GM19043 (cell line): ENCODE measurements at regions not wholly inside any gene's neighbourhood (a gene's known extent, or its start where the extent isn't known, plus 50 kb on each side); places are given as distances from the start of the nearest gene placed in this dataset.

Source experiments
- ATAC-seq: cut with Tn5 transposase; IDR thresholded peaks from one replicate; pipeline ENCODE4 v1.9.1; 2021; ENCODE audit warnings: low read depth; ENCODE audit not compliant: unreplicated experiment

DNA sequence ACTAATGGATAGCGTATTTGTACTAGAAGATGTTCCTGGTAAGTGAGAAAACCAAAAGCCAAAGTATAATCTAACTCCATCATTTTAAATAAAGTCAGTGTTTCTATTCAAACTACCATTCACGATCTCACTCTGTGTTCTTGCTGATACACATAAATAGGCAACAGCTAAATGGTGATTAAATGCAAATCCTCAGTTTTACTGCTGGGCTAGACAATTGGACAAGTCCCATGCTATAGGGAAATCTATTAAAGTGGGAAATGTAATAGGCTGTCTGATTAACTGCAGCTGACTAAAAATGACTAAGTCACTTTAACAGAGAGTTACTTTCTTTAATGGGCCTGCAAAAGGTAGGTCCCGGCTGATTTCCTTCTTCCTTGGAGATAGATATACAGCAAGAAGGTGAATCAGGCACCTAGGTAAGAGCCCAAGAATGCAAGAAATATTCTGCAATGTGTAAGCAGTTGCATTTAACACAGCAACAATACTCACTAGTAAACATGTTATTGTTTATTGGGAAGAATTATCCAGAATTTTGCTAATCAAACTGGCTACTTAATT, 298.4 kb downstream of the SLITRK6 start:
- no peak for ATAC-seq

DNA sequence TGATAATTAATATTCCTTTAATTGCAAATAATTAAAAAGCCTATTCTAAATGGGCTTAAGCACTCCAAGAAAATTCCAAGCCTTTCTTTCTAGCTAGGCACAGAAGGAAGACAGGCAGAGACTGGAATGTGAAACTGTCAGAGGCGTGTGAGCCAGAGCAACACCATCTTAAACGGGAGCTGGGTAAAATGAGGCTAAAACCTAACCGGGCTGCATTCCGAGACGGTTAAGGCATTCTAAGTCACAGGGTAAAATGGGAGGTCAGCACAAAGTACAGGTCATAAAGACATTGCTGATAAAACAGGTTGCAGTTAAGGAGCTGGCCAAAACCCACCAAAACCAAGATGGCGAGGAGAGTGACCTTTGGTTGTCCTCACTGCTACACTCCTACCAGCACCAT, 300.4 kb downstream of the SLITRK6 start:
- ATAC-seq = no peak

DNA sequence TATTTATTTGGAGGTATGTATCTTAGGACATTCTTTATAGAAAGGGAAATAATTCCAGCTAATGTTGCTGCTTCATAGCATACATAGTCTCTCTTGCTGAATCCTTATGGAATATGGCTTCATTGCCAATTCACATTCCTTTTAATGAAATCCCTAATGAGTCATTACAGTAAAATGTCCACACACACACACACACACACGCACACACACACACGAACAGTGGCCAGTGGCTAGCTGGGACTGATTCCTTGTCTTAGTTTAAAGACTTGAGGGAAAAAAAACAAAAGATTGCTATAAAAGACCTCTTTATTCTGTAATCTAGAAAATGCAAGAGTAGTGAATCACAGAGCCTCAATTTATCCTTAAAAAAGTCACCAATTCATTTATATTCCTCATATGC, 301.6 kb downstream of the SLITRK6 start:
- ATAC-seq = no peak

DNA sequence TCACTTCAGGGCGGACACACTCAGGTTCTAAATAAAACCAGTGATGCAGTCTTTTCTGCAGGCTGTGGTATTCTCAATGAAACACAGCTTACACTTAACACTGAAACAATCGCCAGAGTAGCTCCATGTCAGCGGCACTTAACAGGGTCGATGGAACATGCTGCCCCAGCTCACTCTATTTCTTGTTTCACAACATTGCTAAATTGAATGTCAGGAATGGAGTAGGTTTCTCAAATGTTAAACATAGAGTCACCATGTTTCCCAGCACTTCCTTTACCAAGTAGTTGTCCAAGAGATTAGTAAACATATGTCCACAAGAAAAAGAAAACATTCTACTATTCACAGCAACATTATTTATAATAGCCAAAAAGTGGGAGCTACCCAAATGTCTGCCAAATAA, 306.9 kb downstream of the SLITRK6 start:
- ATAC-seq = no peak

DNA sequence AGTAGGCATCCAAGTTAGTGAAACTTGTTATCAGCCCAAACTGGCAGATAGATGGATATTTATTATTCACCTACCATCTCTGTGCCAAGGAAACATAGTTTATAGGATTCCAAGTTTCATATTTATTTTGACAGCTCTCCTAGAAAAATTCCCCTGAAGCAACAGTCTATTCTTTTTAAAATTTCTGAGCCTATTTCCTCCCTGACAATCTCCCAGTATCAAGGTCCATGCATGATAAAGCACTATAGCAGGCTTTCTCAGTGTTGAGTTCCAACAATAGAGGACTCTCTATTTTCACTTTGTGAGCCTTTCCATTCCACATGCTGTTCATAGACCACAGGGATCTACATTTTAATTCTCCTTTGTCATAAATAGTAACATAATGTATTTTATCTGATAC, 312.6 kb downstream of the SLITRK6 start:
- no peak for ATAC-seq

DNA sequence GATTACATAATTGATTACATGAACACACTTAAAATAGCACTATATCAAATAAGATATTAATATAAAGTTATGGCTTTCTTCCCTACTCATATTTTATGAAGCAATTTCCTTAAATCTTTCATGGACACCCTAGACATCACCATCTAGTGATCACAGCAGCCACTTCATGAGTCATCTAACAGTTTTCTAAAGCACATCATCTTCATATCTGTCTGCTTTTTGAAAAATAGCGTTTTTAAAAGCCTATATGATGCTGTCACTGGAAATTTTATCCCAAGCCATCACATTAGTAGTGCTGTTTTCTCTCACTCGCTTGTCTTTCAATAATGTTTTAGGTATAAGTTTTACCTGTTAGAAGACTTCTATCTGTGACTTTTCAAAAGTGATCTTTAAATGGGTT, 326.1 kb downstream of the SLITRK6 start:
- ATAC-seq = no peak

DNA sequence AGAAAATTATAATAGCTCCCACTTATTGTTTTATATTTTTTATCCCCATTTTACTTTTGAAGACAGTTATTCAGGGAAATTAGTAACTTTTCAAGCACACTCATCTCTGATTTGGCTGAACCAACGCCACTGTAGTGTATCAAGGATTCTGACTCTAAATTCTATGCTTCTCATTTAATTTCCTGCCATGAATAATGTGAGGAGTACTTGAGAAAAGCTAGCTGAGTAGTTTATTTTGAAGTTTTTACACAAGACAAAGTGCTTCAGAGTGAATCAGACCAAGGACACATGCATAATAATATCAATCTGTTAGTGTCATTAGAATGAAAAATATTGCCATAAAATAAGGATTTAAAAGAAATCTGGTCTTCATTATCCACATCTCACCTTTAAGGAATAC, 329.9 kb downstream of the SLITRK6 start:
- no peak for ATAC-seq

DNA sequence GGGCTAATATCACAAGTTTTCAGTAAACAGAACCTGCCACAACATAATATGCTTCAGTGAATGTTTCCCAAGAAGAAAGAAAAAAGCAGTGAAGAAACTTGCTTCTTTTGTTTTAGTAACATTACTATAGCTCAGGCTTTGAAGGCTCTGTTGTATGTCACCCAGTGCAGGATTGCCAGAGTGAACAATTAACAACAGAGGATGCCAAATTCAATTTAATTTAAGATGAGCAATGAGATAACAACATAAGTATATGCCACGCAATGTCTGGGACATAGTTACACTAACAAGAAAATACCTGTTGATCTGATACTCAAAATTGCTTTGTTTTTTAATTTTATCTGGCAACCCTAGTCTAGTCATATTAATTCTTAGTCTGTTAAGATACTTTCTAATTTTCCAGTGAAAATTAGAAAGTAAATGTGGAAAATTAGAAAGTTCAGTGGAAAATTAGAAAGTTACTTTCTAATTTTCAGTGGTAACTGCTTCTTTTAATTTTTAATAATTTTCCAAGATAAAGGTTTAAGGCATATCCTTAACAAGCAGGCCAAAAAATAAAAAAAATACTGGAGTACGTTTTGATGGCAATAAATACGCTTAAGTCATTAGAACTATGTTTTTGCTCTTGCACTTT, 336.3 kb downstream of the SLITRK6 start:
- ATAC-seq = no peak

DNA sequence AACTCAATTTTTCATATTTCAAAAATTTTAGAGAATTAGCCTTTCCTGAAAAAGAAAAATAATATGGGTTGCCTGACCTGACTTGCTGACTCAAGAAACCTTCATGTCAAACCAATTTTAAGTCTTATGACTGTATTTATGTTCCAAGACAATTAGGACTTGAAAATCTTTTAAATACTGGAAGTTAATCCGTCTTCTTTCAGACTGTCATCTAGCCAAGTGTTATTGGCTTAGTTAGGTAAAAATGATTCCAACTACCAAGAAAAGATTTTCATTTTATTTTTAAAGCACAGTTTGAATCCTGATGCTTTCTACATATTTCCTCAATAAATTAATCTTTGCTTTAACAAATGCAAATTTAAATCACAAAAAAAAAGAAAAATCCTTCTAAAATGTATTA, 337.6 kb downstream of the SLITRK6 start:
- no peak for ATAC-seq

DNA sequence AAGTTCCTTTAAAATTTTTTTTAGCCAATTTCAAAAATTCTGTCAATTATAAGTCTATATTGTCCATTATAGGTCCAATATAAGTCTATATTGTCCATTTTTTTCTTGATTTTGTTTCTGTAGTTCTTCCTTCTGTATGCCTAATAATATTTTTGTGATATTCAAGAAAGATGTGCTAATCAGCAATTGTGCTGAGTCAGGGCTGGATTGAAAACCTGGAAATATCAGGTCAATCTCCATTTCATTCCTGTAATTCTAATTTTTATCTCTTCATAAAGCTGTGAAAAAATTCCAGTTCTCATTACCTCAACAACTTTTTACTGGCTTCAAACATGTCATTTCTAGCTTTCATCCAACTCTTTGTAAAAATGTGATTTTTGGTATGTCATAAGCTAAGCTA, 353.7 kb downstream of the SLITRK6 start:
- no peak for ATAC-seq

DNA sequence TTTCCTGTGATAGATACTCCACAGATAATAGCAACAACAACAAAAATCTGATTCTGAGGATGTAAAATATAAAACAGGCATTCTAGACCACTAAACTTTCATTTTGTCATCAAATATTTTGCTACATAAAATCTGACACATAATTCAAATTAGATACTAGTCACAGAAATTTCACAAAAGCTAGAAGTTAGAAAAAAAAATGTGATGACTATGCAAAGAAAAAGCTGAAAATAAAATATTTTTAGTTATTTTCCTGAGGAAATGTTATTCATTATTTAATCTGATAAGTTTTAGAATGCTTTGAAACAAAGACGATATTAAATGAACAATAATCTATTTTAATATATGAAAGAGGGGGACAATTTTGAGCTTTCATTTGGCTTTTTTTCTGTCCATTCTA, 357.2 kb downstream of the SLITRK6 start:
- no peak for ATAC-seq

DNA sequence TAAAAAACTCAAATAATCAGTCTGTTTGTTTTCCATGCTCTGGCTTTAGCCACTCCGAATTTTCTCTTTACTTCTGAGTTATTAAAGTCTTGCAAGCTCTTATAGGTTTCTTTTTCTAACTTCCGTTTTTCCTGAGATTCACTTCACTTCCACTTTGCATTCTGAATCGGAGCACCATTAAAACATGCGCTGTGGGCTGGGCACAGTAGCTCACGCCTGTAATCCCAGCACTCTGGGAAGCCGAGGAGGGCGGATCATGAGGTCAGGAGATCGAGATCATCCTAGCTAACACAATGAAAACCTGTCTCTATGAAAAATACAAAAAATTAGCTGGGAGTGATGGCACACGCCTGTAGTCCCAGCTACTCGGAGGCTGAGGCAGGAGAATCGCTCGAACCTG, 357.9 kb downstream of the SLITRK6 start:
- ATAC-seq = no peak

DNA sequence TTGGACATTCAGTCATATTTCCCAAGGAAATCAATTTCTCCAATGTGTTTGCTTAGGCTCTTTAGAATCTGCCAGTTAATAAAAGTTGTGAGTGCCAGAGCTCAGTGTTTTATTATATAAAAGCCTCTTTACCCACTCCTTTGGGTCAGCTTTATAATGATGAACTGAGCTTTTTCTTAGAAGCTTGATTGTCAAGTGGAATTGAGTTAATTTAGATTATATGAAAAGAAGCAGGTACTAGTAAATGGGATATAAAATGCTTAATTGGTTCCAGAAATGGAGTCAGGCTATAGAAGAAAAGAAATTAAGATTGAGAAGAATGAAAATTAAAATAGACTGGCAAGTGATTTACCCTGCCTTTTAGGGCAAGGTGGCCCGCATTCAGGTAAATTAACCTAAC, 363.2 kb downstream of the SLITRK6 start:
- no peak for ATAC-seq

DNA sequence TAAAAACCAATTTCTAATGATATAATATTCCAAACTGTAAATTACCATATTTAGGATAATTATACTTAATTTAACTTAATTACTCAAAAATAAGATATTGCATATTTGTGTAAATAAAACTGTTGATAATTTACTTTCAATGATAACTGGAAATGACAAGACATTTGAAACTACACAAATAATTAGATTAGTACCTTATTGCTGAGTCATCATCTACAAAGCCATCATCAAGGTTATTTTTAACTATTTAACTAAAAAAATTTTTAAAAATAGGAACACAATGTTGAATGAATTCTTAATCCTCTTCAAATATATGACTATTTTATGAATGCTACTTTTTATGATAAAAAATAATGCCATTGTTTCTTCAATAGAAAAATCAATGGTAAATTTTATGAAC, 364.3 kb downstream of the SLITRK6 start:
- no peak for ATAC-seq

DNA sequence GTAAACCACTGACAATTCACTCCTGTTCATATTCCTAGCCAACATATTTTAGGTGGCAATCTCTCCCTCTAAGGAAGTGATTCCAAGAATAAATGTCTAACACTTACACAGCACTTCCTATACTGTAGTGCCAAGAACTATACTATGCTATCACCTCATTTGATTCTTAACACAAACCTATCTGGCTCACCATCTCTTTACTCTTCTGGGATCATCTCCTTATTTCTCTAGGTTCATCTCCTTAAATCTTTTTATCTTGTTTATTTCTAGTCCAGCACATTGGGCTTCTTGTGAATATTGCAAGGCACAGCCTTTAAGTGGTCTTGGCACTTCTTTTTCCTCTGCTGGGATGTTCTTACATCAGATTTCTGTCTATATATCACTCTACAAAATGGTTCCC, 366.3 kb downstream of the SLITRK6 start:
- ATAC-seq = no peak

DNA sequence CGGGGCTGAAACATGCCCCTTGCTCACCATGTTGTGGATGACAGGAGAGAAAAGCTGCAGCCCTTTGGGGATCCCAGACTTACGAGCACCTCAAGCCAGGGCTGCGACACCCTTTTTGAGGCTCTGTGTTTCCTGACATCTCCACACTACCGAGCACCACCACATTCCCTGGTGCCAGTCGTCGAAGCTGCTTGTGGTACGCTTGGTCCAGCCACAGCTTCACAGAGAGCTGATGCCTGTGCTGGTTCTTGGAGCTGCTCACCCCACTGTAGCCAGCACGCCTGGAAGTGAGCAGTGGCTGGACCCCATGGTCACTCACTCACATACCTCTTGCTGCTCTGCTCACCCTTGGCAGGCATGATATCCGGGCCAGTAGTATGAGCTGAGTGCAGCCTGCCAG, 367.5 kb downstream of the SLITRK6 start:
- ATAC-seq = no peak

DNA sequence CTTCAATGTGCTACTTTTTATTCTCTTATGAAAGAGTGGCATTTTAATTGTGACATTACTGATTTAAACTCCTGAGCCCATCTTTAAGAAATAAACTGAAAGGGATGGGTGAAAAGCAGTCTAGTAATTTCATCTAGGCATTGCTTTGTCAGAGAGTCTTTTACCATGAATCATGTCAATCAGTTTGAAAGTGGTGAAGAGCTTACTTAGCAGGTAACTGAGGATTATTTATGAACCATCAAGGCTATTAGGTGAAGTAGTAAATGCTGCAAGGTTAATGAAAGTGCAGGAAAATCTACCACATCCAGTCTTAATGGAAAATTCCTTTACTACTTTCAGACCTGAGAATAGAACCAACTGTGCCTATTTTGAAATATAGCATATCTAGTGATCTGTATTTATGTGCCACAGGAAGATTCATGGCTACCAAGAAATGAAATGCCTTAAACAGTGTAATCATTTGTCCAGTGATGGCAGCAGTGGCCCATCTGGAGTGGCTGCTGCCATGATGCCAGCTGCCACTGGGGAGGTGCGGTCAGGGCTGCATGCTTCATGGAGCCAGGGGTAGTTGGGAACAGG, 368.9 kb downstream of the SLITRK6 start:
- no peak for ATAC-seq

DNA sequence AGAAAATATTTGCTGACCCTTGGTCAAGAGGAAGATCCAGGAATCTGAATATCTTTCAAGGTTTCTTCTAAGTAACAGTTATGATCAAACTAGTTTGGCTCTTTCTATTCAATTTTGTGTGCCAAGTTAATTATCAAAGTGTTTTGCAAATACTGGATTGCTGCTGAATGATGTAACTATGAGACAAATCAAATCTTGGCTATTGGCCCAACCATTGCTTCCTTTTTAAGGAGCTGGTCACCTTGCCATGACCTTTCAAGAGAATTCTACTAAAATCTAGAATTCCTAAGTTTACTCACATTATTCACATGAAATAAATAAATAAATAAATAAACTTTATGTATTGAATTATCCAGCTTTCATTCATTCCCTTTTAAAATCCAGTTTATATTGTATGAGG, 371.8 kb downstream of the SLITRK6 start:
- no peak for ATAC-seq

DNA sequence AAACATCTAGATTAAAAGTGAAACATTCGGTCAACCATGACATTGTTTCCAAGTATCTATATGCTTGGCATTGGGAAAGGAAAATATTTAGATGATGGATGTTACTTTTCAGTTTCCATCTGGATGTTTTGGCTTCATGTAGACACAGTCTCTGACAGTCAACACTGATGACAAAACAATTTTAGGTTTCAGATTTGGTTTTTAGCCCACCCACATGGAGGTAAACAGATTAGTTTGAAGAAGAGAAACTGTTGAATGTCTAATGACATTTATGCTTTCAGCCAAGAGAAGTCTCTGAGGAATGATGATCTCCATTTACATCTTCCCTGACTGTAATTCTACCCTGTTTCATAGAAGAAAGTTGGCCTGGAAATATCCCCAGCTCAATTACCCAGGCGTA, 379.1 kb downstream of the SLITRK6 start:
- no peak for ATAC-seq

DNA sequence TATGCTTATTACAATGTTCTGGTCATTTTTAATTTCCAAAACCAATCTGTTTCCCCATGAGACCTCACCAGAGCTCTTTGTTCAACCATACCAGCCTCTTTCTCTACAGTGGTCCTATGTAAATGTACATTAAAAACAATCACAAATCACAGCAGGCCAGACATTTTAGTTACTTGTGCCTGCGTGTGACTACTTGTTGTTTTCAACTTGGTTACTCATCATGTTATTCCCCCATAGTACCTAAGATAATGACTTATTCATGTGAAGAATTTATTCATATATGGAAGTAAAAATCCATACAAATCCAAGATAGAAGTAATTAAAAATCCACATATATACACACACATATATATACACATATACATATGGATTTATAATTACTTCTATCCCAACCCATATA, 379.6 kb downstream of the SLITRK6 start:
- no peak for ATAC-seq

DNA sequence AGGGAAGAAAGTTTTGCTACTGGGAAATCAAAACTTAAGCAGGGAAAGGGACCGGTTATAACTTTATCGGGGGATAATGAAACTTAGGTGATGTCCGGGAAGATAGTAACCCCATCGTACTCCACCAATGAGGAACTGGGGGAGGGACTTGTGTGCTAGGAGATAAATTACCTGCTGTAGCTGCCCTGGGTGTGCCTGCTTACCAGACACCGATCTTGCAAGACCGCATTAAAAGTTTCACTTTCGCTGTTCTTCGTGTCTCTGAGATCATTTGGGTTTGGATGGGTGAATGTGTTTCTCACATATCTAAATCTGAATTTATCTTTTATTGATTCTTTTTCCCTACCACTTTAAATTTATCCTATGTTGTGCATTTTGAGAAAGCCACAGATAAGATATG, 381.4 kb downstream of the SLITRK6 start:
- no peak for ATAC-seq

DNA sequence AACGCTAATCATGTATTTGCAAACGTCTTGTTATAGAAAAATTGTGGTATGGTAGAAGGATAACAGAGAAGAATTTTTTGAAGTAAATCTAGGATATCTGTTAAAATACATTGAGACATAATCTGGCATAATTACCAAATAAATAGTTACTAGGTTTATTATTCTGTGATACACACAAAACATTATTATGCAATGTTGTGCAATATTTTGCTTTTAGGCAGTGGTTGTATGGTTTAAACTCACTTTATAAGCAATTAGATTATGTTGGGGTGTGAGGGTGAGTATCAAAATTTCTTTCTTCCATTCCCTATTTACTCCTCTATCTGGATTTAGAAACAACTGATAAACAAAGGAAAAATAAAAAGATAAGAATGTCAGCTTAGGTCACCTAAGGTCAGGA, 385.6 kb downstream of the SLITRK6 start:
- no peak for ATAC-seq

DNA sequence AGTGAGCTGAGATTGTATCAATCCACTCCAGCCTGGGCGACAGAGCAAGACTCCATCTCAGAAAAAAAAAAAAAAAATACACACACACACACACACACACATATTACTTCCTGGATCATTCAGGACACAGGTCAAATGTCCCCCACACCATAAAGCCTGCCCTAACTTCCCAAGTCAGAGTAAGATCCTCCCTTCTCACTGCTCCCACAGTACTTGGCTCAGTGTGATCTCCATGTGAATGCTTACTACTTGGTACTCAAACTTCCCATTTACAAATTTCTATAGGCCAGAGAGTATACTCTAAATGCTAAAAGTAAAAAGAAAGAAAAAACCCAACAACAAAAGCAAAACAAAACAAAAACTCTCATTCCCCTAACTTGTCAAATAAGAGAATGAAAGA, 386.8 kb downstream of the SLITRK6 start:
- ATAC-seq = no peak
